NCI-H2029 (cell line): ENCODE measurements at regions not wholly inside any gene's neighbourhood (a gene's known extent, or its start where the extent isn't known, plus 50 kb on each side); places are given as distances from the start of the nearest gene placed in this dataset.
A peak's percentile ranks its signal among the peaks of the same experiment; 100 is the strongest.

ENCODE experiments used
- DNase-seq: peaks from one replicate; lab custom pipeline; 2025; lab: John Stamatoyannopoulos, UW

- DNase-seq = no peak
These were observed 160.2 kb downstream of the PSMG1 start for GRCh38 chr21:39022863-39023693.

DNA sequence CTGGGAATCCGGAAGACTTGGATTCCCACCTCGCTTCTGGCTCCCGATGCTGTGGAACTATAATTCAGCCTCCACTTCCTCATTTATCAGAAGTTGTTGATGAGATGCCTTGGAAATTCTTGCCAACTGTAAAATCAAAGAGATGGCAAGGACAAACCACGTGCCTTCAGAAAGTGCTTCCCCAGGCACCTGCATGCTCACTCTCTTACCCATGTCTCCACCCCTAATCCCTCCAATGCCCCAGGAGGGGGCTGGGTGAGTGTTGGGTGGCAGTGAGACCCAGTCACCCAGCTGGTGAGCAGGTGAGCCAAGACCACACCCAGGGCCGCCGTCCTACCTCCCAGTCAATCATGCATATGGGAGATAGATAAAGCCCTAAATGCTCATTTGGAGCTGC is 160.8 kb downstream of the PSMG1 start:
- DNase-seq = no peak

- DNase-seq = no peak
These were observed 161.2 kb downstream of the PSMG1 start for GRCh38 chr21:39022035-39022434.

- no peak for DNase-seq
These were observed 161.8 kb downstream of the PSMG1 start for GRCh38 chr21:39021478-39021832.

DNA sequence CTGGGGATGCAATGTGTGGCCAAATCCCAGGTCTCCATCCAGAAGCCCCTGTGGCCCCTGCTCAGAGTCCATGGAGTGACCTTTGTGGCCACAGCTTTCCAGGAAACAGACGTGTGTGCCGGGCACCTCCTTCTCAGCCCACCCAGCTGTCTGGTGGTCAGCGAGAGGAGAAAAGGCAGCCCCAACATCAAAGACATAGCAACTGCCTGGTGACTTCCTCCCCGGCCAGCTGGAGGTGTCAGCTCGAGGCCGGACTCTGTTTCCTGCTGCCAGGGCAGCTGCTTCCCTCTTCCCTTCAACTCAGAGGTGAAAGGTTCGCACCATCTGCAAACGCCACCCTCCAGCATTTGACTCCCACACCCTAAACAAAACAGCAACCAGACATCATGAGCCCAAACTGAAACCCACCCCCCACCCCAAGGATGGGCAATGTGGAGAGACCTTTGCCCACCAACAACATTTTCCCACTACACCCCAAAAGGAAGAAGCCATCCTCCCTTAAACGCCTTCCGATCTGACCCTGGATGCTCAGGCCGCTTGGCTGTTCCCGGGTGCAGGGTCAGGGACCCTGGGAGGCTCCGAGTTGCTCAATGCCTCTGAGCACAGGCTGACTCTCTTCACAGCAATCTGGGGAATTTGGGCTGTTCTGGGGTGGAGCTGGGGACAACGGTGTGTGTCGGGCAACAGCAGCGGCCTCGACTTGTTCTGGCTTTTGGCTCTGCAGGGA is 162.3 kb downstream of the PSMG1 start:
- DNase-seq = no peak

GRCh38 chr21:39018730-39019129 is 164.5 kb downstream of the PSMG1 start:
- DNase-seq = no peak

GRCh38 chr21:39016740-39017315 is 166.4 kb downstream of the PSMG1 start:
- DNase-seq = no peak

DNA sequence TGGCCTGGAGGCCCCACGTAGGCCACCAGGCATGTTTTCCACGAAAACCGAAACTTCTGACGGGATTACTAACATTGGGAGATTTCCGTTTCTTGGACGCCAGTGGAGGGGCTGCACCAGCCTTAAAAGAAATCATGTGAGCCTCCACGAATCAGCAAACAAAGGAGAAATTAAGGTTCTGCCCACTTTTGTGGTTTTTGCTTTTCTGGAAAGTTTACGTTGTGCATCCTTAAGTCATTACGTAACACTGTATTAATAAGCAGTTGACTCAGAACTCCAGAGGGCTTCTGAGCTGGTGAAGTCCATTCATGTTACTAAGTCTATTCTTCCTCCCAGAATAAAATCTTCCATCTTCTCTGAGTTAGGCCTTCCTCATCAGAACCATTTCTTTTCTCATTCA is 168.5 kb downstream of the PSMG1 start:
- DNase-seq = no peak

DNA sequence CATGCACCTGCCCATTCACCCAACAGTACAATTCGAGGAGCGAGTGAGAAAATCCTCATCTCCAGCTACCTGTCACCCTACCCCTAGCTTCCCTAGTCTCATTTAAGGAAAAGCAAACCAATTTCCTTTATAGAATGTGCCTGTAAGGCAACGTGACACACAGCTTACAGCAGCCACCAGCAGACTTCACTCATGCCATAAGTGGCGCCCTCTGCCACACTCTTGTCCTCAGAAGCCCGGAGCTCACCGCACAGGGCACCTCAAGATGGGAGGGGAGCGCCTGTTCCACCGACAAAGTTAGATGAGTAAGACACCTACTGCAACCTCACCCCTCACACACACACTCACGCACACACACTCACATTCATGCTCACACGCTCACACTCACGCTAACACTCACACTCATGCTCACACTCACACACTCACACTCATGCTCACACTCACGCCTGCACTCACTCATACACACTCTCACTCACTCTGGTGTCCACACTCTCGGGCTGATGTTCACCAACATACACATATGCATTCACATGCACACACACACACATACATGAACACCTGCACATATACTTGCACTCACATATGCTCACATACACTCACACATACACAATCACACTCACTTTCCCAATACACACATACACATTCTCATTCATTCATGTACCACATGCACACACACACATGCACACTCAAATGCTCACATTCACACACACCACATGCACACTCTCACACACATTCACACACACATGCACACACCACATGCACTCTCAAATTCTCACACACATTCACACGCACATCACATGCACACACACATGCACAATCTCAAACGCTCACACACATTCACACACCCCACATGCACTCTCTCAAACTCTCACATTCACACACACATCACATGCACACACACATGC is 170.7 kb downstream of the PSMG1 start:
- DNase-seq = no peak

DNA sequence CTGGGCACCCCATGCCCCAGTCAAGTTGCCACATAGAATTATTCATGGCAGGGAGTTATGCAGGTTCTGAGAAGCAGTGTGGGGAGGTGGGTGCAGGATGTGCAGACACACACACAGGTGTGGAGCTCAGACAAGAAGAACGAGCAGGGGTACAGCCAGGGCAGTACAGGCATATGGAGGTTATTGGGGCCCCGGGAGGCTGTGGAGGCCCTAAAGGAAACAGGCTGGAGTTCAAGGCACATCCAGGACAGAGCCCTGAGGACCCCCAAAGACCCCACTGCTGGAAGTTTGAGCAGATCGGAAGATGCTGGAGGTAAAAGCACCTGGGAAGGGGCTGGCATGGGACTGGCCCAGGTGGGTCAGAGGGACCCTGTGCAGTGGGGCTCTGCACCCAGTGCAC is 171.3 kb downstream of the PSMG1 start:
- DNase-seq = no peak

GRCh38 chr21:39010629-39011404 is 172.4 kb downstream of the PSMG1 start:
- DNase-seq = no peak

DNA sequence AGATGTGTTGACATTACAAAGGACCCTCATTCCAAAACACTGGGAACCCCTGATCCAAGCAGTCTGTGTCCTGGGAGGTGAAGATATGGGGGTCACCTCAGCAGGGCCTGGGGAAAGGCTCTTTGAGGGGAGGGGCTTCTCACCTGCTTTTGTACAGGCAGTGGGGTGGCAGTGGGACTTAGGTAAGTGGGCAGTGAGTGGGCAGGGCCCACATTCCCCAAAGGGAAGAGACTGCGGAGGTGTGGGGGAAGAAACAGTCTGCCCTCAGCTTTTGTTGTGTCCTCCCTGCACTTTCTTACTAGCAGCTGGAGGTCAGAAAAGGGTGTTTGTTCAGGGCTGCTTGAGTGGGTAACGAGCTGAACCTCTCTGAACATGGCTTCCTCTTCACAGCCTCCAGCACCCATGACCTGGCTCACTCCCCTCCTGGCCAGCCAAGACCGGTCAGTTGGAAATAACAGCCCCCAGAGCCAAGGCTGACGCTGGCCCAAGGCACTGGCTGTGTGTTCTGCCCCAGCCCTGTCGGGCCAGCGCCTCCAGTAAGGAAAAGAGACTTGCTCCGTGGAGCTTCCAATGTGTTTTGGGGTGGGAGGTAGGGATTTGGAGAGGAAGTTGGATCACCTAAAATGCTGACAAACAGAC is 173.5 kb downstream of the PSMG1 start:
- DNase-seq = peak; percentile 18

- no peak for DNase-seq
These were observed 175.3 kb downstream of the PSMG1 start for GRCh38 chr21:39007985-39008384.

GRCh38 chr21:39007532-39007931 is 175.7 kb downstream of the PSMG1 start:
- DNase-seq = no peak

DNA sequence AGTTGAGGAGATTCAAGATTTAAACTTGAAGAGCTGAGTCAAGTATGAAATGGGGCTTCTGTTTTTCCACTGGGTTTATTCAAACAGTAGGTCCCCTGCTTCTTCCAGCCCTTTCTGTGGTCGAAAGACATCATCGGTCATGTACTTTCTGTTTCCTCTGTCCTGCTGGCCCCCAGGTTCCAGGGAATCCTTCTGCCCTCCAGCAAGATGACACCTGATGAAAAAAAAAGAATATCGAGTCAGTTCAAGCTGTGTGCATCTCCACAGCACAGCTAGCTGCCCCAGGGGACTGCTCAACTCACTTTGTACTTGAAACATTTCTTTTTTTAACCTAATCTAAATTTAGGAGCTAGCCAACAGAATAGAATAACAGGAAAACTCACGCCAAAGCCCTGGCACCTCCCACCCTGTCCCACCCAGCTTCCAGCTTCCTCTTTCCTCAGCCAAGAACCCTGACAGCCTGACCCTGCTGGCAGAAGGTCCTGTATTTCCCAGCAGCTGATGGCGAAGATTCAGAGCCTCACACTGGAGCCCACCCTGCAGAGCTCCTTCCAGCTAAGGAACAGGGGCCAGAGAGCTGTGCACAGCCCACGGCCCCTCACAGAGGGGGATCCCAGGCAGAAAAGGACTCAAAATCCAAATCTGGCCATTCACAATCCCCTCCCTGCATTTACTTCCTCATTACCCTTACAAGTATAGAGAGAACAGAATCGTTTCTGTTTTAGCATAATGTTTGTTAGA is 176.5 kb downstream of the PSMG1 start:
- no peak for DNase-seq

DNA sequence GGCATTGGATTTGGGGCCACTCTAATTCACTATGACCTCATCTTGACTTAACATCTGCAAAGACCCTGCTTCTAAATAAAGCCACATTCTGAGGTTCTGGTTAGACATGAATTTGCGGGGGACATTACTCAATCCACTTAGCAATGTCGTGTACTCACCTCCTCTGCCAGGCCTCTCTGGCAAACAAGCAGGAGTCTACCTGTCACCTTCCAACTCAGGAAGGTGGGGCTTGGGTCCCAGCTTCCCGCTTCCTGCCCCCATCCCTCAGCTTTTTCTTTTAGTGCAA is 177.8 kb downstream of the PSMG1 start:
- no peak for DNase-seq

GRCh38 chr21:39004634-39005501 is 178.4 kb downstream of the PSMG1 start:
- DNase-seq = peak; percentile 51

DNA sequence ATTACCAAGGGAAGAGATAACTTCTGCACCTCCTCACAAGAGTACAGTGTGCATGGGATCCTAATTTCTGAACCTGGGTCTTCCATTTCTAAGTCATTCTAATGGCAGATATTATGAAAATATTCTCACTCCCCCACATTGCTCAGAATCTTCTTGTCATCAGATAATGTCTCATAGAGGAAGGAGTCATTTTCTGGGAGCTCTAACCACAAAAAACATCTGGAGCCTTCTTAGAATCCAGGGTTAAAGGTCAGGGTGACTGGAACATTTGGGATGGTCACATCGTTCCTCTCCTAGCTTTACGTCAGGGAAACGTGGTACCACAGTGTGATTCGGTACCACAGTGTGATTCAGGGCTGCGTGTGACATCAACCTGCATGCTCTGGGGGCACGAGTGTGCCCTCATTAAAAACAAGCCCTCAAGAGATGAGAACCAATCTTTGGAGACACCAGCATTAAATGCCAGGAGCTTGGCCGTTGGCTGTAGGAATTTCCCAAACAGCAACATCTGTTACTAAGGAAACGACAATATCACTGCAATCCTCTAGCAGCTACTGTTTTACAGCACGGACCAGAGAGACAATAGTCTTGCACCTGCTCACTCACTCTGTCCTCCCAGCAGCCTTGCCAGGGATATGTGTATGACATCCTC is 179.1 kb downstream of the PSMG1 start:
- peak; percentile 61 for DNase-seq

- DNase-seq = no peak
These were observed 181.9 kb downstream of the PSMG1 start for GRCh38 chr21:39001341-39001740.
